ENCODE measurements at regions not wholly inside any gene's neighbourhood (a gene's known extent, or its start where the extent isn't known, plus 50 kb on each side); places are given as distances from the start of the nearest gene placed in this dataset.
"Not testable (repeated sequence)": the region's sequence is repeated elsewhere in the genome, so short reads cannot be mapped to it uniquely, and the experiment has no call there.

DNA sequence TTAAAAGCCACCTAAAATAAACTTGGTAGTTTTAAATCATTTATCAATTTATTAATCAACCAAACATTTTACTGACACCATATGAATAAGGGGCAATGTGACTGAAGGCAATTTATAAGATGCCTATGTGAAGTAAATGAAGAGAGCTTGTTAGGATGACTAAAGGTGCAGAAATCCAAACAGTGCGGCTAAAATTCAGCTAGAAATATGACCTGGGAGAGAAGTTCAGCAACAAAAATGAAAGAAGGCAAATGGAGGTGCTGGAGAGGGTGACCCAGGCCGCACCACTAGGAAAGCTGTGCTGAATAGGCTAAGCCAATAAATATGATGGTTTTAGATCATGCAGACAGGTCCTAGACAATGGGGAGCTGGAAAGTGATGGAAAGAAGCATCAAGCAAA is 403.7 kb downstream of the BTG1 start:
- no peak for DNase-seq (ENCODE audit: low read depth in 2 of 2)

DNA sequence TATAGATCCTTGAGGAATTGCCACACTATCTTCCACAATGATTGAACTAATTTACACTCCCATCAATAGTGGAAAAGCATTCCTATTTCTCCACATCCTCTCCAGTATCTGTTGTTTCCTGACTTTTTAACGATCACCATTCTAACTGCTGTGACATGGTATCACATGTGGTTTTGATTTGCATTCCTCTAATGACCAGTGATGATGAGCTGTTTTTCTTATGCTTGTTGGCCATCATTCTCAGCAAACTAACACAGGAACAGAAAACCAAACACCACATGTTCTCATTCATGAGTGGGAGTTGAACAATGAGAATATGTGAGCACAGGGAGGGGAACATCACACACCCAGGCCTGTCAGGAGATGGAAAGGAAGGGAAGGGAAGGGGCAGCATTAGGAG is 411.8 kb downstream of the BTG1 start:
- DNase-seq (ENCODE audit: low read depth in 2 of 2), result peak; percentile 83

DNA sequence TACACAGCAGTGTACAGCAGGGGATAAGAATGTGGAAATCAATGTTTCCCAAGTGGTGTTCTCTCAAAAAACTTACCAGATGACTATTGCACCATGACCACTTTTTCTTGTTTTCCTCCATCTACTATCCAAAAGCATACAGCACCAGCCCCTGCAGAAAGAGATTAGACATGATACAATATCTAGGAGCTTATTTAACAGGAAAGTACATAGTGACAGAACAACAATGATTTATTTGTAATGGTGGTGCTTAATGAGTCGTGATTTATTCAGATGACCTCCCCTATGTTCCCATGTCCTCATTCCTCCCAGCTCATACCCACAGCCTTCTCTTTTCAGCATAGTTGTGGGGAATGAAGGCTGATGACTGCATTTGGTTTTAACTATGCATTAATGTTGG is 413.6 kb downstream of the BTG1 start:
- DNase-seq (ENCODE audit: low read depth in 2 of 2), result peak; percentile 61 to 63

DNA sequence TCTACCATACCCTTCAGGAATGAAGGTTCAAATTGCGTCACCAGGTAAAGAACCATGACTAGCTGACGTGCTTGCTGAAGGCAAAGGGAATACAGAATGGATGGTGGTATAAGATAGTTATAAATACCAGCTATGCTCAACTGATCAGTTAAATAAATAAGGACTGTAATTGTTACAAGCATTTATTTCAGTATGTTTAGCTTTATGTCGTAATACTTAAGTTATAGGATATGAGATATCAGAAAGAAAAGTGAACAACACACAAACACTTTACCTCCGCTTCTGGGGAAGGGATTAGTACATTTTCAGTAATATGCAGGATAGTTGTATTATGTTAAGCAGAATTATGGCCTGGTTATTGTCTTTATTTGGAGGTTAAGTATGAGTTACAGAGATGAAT is 416.1 kb downstream of the BTG1 start:
- no peak for DNase-seq (ENCODE audit: low read depth in 2 of 2)

DNA sequence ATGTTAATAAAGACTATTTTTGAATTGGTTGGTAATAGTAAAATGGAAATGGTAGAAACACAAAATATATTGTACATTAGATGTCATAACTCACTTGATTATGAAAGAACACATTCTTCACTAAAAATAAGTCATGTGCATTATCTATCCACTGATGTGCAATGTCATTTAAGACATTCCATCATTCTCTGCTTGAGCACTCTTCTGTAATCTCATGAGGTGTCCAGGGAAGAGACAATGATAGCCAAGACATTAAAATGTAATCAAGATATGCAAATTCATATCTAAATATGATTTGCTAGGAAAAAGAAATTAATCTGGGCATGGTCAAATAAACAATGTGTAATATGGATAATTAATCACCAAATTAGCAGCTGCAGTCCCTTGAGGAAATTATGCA is 422.5 kb downstream of the BTG1 start:
- no peak for DNase-seq (ENCODE audit: low read depth in 2 of 2)

DNA sequence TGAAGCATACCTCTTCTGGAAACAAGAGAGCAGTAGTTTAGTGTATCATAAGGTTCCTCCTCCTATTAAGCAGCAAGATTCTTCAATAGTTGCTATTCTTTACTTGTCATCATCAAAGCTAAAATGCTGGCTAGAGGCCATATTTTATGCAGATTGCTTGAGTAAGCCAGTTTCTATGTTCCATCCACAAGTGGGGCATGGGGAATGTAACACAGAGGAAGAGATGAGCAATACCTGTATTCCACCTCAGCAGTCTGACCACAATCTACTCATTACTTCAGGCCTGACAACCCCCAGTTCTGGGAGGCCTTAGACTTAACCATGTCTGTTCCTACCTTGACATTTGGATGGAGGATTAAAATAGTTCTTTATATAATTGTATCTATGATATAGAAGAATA is 423.6 kb downstream of the BTG1 start:
- no peak for DNase-seq (ENCODE audit: low read depth in 2 of 2)

DNA sequence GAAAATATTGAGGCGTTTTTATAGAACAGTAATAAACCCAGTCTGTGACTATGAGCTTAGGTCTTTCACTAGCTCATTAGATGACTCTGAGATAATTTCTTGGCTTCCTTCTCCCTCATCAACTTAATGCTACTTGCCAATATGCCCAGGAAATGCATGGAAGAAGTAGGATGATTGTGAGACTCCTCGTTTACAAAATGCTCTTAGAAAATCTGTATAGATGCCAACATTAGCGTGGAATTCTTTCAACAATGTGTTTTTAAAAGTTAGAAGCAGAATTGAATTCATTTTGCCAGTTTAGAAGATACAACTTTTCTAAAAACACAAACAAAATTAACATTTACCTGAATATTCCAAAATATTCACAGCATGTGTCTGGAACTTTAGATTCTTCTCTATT is 424.6 kb downstream of the BTG1 start:
- DNase-seq (ENCODE audit: low read depth in 2 of 2), result no peak

DNA sequence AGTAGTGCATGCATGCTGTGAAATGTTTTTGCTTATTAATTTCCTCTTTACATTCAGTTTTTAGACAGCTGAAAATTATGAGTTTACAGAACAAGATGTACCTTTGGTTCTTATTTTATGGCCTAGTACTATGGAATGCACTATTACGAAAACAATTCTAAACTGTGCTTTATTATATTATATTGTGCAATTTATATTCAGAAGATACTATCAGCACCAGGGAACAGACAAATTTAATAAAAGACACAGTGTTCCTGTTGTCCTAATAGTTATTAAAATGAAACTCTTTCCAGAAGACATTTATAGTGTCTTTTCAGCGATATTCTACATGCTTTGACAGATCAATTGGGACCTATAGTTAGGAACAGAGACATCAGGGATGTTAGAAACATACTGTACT is 427.3 kb downstream of the BTG1 start:
- peak in 1 of 2 experiments; percentile 2 for DNase-seq (ENCODE audit: low read depth in 2 of 2)

DNA sequence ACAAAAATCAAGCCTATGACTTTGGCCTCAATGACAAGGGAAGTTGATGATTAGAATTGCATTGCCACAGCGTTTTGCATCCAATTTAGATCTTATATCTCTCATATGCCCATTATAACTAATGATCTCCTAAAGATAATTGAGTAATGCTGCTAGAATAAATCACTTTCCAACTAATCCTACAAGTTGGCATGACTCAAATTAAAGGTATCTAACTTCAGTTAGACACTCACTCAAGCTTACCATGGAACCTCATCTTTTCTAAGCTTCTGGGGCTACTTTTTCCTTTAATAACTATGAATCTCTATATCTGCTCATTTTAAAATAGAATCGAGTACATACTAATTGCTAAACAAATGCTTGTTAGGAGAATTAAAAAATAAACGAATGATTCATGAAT is 427.8 kb downstream of the BTG1 start:
- DNase-seq (ENCODE audit: low read depth in 2 of 2), result no peak

DNA sequence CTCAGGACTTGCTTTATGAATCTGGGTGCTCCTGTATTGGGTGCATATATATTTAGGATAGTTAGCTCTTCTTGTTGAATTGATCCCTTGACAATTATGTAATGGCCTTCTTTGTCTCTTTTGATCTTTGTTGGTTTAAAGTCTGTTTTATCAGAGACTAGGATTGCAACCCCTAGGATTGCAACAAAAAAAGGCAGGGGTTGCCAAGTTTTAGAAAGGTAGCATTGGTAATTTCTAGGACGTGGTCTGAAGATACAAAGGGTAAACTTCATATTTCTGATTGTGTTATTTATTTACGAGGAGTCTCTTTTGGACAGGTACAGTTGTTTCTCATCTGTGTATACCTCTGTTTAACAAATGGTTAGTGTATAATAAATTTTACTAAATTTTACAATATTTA is 433.7 kb downstream of the BTG1 start:
- not testable (repeated sequence) for DNase-seq (ENCODE audit: low read depth in 2 of 2)

DNA sequence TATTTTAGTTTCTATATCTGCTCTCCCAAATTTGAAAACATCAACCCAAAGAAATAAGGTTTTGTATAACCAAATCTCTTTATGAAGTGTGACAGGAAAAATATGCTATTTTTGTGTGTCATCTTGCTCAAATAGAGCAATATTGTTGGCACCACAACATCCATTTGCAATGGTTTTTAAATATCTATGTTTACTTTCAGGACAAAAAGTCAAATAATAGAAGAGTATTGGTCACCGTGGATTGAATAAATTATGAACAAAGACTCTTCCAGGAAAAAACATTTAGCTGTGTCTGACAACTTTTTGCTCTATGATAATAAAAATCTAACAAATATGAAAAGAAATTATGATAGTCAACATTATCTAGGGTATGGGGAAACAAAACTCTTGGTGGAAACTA is 439.2 kb downstream of the BTG1 start:
- no peak for DNase-seq (ENCODE audit: low read depth in 2 of 2)

DNA sequence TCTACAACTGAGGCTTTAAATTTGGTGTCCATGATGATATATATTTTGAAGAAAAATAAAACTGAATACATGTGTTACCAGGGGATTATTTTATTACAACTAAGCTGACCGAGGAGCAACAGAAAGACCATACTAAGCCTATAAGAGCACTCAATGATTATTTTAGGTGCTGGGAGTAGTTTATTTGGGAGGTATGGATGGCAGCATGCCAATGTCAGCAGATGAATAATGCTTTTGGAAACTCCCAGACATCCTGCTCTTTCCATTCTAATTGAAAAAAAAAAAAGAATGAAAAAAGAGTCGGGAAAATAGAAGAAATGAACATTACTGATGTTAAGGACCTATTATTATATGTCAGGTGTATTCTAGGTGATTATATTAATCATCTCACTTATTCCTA is 441.2 kb downstream of the BTG1 start:
- no peak for DNase-seq (ENCODE audit: low read depth in 2 of 2)

DNA sequence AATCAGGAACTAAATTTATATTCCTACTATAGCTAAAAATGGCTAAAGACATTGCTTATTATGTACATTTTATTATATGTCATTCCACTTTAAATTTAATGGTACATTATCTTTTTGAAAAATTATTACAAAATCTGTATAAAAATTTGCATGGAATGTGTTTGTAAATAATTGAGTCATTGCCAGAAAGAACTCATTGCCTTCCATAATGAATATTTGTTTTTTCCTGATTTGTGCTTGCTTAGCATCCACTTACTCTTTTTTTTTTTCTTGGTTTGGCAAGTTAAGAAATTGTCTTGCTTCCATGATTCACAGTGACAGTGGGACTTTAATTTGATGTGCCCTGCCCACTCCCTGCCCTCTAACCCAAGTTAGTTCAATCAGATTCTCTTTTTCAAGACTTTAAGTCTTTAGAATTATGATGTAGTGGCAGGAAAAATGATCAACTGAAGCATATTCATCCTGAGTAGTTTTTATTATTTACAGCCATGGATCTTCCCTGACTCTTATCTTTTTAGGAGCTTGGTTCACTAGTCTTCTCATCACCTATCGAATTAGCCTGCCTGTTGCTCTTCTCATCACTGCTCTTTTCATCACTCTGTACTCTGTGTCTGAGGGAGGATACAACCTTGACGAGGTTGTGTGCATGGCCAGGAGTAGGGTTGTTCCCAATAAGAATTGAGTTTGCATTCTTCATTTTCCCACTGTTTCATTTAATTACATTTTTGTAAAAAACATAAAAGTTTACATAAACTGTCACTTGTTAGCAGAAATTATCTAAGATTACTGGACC is 442.0 kb downstream of the BTG1 start:
- DNase-seq (ENCODE audit: low read depth in 2 of 2), result no peak

DNA sequence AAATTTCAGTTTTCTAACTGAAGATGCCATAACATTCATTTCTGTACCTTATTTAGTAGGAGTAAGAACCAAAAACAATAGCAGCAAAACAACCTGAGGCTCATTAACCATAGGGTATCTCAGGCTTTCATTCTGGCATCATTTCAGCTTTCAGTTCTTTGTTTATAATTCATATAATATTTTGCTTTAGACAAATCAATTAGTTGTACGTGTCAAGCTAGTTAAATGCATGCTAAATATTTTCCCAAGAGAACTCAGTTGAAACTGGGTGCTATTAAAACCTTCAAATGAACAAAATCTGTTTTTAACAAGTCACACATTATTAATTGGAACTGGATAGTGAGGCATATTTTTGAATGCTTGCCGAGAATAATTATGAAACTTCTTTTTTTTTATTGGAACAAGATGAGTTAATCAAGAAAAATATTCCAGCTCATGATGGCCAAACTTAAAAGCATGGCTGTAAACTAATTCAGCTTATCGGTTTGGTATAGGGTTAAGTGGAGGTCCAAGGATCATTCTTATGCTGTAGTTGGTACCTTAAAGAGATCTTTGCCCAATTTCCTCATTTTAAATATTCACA is 442.7 kb downstream of the BTG1 start:
- no peak for DNase-seq (ENCODE audit: low read depth in 2 of 2)

DNA sequence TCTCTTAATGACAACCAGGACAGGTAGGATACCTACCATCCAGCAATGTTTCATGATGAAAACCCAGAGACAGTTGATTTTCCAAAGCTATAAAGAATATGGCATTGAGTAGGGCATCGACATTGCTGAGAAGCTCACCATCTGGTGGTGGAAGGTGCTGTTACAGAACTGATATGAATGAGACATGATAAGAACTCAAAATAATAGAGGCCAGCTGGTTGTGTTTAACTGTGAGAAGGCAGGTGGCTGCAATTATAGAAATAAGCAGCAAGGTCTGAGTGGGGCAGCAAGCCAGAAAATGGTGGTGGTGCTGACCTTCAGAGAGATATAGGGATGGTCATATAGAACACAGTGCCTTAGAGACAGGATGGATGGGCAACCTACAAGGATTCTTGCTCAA is 449.7 kb downstream of the BTG1 start:
- DNase-seq (ENCODE audit: low read depth in 2 of 2), result no peak

DNA sequence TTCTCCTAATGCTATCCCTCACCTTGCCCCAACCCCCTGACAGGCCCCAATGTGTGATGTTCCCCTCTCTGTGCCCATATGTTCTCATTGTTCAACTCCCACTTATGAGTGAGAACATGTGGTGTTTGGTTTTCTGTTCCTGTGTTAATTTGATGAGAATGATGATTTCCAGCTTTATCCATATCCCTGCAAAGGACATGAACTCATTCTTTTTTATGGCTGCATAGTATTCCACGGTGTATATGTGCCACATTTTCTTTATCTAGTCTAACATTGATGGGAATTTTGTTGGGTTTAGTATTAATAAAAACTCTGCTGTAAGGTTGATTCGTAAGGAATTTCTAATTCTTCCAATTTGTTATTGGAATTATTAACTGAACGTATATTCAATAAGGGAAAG is 450.2 kb downstream of the BTG1 start:
- DNase-seq (ENCODE audit: low read depth in 2 of 2), result not testable (repeated sequence)

DNA sequence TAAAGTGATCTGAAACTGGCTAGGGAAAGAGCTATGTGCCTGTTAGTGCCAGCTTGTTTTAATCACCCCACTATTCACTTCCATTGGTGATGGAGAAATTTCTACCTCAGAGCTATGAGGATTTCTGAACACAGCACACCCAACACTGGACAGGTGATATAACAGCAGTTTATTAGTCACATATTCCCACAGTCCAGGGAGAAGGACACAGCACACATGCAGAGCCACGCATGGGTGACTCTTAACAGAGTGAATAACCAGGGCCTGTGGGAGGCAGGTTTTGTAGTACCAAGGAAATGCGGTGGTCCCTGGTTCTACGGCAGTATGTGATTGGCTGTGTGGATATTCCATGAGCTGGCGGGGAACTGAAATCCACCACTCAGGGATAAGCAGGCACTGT is 455.1 kb downstream of the BTG1 start:
- no peak for DNase-seq (ENCODE audit: low read depth in 2 of 2)

DNA sequence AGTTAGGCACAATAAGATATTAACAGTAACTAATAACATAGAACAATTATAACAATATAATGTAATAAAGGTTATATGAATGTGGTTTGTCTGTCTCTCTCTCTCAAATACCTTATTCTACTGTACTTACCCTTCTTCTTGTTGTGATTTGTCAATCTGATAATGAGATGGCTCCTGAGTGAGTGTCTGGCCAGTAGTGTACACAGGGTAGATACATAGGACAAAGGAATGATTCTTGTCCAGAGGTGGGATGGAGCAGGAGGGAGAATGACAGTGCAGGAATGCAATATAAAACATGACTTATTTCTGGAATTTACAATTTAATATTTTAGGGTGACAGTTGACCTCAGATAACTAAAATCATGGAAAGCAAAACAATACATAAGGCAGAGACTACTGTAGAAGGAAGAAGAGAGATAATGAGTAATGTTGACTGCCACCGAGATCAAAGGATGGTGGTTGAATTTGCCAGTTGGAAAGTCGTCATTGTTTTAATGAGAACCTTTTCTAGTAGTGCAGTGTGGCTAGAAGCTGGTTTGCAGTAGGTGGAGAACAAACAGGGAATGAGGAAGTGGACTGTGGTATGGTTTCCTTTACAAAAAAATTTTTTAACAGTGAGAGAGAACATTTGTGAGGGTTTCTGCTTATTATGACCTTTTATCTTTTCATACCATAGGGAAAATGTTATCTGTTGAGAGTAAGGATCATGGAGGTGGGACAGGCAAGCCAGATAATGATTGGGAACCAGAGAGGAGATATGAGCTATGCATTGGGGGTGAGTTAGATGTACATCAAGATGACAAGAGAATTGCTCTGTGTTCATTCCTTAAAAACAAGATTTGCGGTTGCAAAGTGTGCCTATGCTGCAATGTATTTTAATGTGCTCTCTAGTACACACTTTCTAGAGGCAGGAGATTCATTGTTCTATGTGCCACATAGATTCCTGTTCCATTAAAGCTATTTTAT is 458.3 kb downstream of the BTG1 start:
- DNase-seq (ENCODE audit: low read depth in 2 of 2), result no peak

DNA sequence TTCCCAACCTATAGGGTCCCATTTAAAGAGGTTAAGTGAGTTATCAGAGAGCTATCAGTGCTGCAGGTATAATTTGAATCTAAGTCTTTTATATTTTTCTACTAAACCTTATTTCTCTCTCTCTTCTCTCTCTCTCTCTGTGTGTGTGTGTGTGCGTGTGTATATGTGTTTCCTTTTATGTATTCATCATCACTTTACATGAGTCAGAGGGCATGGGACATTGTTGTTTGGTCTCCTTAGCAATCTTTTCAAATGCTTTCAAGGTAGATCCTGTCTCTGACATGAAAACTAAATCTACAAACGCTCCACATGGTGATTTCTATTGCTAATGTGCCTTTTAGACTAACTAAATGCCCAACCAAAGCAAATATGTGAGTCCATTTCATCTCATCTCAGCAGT is 459.7 kb downstream of the BTG1 start:
- DNase-seq (ENCODE audit: low read depth in 2 of 2), result no peak

DNA sequence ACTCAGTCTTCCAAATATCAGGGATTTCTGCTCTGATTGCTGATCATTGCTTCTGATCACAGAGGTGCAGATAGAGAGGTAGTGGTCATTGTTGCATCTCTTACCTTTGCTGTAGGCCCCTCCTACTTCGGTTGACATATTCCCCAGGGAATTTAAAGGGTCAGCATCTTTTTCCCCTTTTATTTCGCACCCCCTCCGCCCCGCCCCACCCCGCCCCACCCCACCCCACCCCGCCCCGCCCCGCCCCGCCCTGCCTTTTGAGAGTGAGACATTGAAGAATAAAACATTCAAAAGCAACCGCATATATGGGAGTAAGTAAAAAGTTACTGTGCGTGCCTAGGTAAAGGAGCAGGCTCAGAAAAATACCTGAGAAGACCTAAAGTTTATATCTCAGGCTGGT is 463.9 kb downstream of the BTG1 start:
- DNase-seq (ENCODE audit: low read depth in 2 of 2), result no peak

DNA sequence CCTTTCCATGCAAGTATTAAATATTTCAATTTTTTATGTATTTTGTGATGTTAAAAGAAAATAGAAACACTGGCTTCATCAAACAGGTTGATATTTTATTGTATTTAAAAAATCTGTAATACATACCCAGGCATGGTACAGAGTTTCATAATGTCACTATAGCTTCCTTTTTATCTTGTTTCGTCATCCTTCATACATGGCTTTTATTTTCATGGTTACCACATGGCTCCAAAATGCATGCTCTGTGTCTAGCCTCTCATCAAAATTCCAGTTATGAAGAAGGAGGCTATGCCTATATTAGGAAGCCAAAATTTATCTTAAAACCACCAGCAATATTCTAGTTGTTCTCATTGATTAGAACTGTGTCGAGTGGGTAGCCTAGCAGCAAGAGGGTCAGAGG is 464.8 kb downstream of the BTG1 start:
- DNase-seq (ENCODE audit: low read depth in 2 of 2), result no peak

DNA sequence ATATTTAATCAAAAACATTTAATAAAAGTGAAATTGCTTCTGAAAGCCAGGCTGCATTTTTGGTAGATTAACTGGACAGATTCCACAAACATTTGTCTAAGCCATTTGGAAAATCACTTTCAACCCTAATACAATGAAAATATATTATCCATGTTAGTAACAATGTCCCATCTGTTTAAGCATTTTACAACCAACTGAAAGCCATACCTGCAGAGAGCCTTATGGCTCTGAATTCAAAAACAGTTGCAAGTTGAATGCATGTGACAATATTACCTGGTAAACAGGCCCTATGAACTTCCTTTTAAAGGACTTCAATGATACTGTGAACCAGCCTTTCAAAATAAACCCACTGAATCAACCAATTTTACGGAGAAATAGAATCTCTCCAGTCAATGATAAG is 468.1 kb downstream of the BTG1 start:
- DNase-seq (ENCODE audit: low read depth in 2 of 2), result no peak

DNA sequence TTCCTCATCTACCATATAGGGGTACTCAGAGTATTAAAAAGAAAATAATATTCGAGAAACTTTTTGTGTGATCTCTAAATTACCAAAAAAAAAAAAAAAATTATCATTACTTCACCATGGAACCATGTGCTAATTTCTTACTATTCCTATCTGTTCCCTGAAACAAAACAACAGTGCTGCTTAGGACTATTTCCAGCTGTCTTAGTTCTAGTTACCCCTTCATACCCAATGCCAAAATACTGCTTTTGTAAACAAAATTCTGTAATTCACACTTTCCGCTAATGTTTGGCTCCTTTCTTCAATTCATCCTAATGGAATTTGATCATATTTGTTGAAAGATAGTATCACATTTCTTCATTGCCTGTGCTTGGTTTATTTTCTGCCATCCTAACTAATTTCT is 470.2 kb downstream of the BTG1 start:
- DNase-seq (ENCODE audit: low read depth in 2 of 2), result no peak
